HCT116 (cell line): ENCODE measurements at regions not wholly inside any gene's neighbourhood (a gene's known extent, or its start where the extent isn't known, plus 50 kb on each side); places are given as distances from the start of the nearest gene placed in this dataset.

Source experiments
- ATAC-seq: fragments of 200-7000 bp; cut with Tn5 transposase; 2 replicates; pipeline ENCODE4 v1.9.1; 2020; ENCODE audit warnings: mild to moderate bottlenecking, moderate library complexity
- BruUV-seq: library from RNA; stranded (reverse); fragments of 400-500 nt; replicated peaks from 2 replicates; lab custom pipeline; 2021; lab: Mats Ljungman, UMichigan
- CTCF ChIA-PET: fragments of 300-600 bp; sonication (Branson Sonifier 250); formaldehyde crosslinking; loops from one replicate; lab custom pipeline; 2021; ENCODE audit warnings: antibody characterized with exemption; lab: Charles Lee
- POLR2A ChIA-PET: fragments of 300-600, 350-600 bp; sonication (Branson Sonifier 250); formaldehyde crosslinking; loops from one replicate; lab custom pipeline; 2021; ENCODE audit warnings: antibody characterized with exemption; lab: Charles Lee
- RAD21 ChIA-PET, 2 experiments: fragments of 300-600 bp; sonication (Branson Sonifier 250); formaldehyde crosslinking; loops; one replicate each; lab custom pipeline; 2023; ENCODE audit warnings: low total read pairs in 2 of 2; ENCODE audit not compliant: uncharacterized antibody in 2 of 2, unreplicated experiment in 2 of 2, low non-redundant PET in 1 of 2; lab: Charles Lee
- DNase-seq: peaks from one replicate; pipeline ENCODE4 v3.0.0-alpha.2; 2010; ENCODE audit warnings: low read depth, low spot score
- H2AFZ ChIP-seq: fragments of 200-600 bp; shearing (Covaris generic), sonication (generic); 2 replicates; pipeline ENCODE4 v1.6.1; 2017; ENCODE audit warnings: low read depth, mixed run types, mixed read lengths, antibody characterized with exemption, low read length; ENCODE audit not compliant: poor library complexity, severe bottlenecking
- H3K27ac ChIP-seq: 2 replicates; pipeline ENCODE4 v1.5.1; 2012; ENCODE audit warnings: low read depth, low read length
- H3K27me3 ChIP-seq: fragments of 200-600 bp; sonication (generic); 2 replicates; pipeline ENCODE4 v1.6.1; 2016; ENCODE audit warnings: mixed run types, low read length, mixed read lengths; ENCODE audit not compliant: insufficient read depth
- H3K36me3 ChIP-seq, 2 experiments: fragments of 200-500 bp in 1 of 2; fragments of 200-600 bp in 1 of 2; sonication (Bioruptor generic) in 1 of 2; sonication (generic) in 1 of 2; 2 replicates each; pipeline versions ENCODE4 v1.5.1 to v1.6.1; 2014 to 2016; ENCODE audit warnings: low read length in 2 of 2, inconsistent platforms in 1 of 2, mixed read lengths in 1 of 2, mixed run types in 1 of 2; ENCODE audit not compliant: insufficient read depth in 2 of 2, control insufficient read depth in 1 of 2
- H3K4me1 ChIP-seq, 2 experiments: fragments of 200-600 bp in 1 of 2; sonication (generic) in 1 of 2; 2 replicates each; pipeline versions ENCODE4 v1.5.1 to v1.6.1; 2012 to 2017; ENCODE audit warnings: low read length in 2 of 2, inconsistent platforms in 1 of 2, mild to moderate bottlenecking in 1 of 2, mixed read lengths in 1 of 2, mixed run types in 1 of 2, moderate library complexity in 1 of 2; ENCODE audit not compliant: insufficient read depth in 2 of 2, control insufficient read depth in 1 of 2
- H3K4me2 ChIP-seq: fragments of 200-600 bp; sonication (generic); 2 replicates; pipeline ENCODE4 v1.6.1; 2017; ENCODE audit warnings: mixed run types, low read length, mixed read lengths
- H3K4me3 ChIP-seq, 2 experiments: fragments of 200-600 bp in 1 of 2; sonication (generic) in 1 of 2; replicated peaks in 1 of 2; 2 replicates each; pipeline ENCODE4 v1.5.1; 2011 to 2016; ENCODE audit warnings: low read length in 2 of 2, control low read depth in 1 of 2, low read depth in 1 of 2, mild to moderate bottlenecking in 1 of 2, mixed read lengths in 1 of 2, mixed run types in 1 of 2
- H3K79me2 ChIP-seq: fragments of 200-600 bp; sonication (generic); 2 replicates; pipeline ENCODE4 v1.6.1; 2017; ENCODE audit warnings: mild to moderate bottlenecking, mixed run types, low read length, moderate library complexity, mixed read lengths; ENCODE audit not compliant: insufficient read depth
- H3K9ac ChIP-seq: fragments of 200-600 bp; sonication (generic); 2 replicates; pipeline ENCODE4 v1.6.1; 2016; ENCODE audit warnings: low read length, mixed read lengths
- H3K9me2 ChIP-seq: fragments of 200-600 bp; sonication (generic), shearing (Covaris generic); 2 replicates; pipeline ENCODE4 v1.6.1; 2017; ENCODE audit warnings: mixed run types, mild to moderate bottlenecking, moderate library complexity; ENCODE audit not compliant: insufficient read depth
- H3K9me3 ChIP-seq, 2 experiments: fragments of 200-500 bp in 1 of 2; fragments of 200-600 bp in 1 of 2; sonication (Bioruptor generic) in 1 of 2; sonication (generic) in 1 of 2; 2 replicates each; pipeline ENCODE4 v1.6.1; 2014 to 2017; ENCODE audit warnings: low read length in 2 of 2, mixed read lengths in 2 of 2, inconsistent platforms in 1 of 2, low read depth in 1 of 2, mild to moderate bottlenecking in 1 of 2, mixed run types in 1 of 2, moderate library complexity in 1 of 2; ENCODE audit not compliant: control insufficient read depth in 1 of 2, insufficient read depth in 1 of 2
- H4K20me1 ChIP-seq: fragments of 200-600 bp; sonication (generic), shearing (Covaris generic); 2 replicates; pipeline ENCODE4 v1.6.1; 2017; ENCODE audit warnings: mixed run types, mild to moderate bottlenecking, moderate library complexity; ENCODE audit not compliant: insufficient read depth
- CEBPB ChIP-seq: IDR thresholded peaks from 2 replicates; pipeline ENCODE4 v1.6.1; 2012; ENCODE audit warnings: low read depth
- EGR1 ChIP-seq: IDR thresholded peaks from 2 replicates; pipeline ENCODE4 v1.6.1; 2012; ENCODE audit warnings: low read depth
- EZH2 ChIP-seq: fragments of 200-600 bp; sonication (generic); IDR thresholded peaks from 2 replicates; pipeline ENCODE4 v1.6.1; 2017; ENCODE audit warnings: antibody characterized with exemption, mixed run types
- EZH2phosphoT487 ChIP-seq: fragments of 200-600 bp; IDR thresholded peaks from 2 replicates; pipeline ENCODE4 v1.6.1; 2018; ENCODE audit warnings: antibody characterized with exemption, borderline replicate concordance
- FOSL1 ChIP-seq: IDR thresholded peaks from 2 replicates; pipeline ENCODE4 v1.6.1; 2012; ENCODE audit warnings: low read depth
- POLR2AphosphoS5 ChIP-seq: IDR thresholded peaks from 2 replicates; pipeline ENCODE4 v1.6.1; 2011; ENCODE audit warnings: mild to moderate bottlenecking, low read depth, low read length, moderate library complexity
- SIN3A ChIP-seq: IDR thresholded peaks from 2 replicates; pipeline ENCODE4 v1.6.1; 2012; ENCODE audit warnings: low read depth
- TCF7L2 ChIP-seq: IDR thresholded peaks from 2 replicates; pipeline ENCODE4 v1.7.0; 2011; ENCODE audit warnings: borderline replicate concordance, inconsistent platforms; ENCODE audit not compliant: insufficient read depth, insufficient read length; ENCODE audit errors: extremely low read depth
- YY1 ChIP-seq: IDR thresholded peaks from 2 replicates; pipeline ENCODE4 v1.6.1; 2011; ENCODE audit warnings: low read length, low read depth, moderate library complexity, mild to moderate bottlenecking; ENCODE audit not compliant: insufficient replicate concordance; ENCODE audit errors: extremely low read depth
- ZFX ChIP-seq: fragments of 450-650 bp; IDR thresholded peaks from 2 replicates; pipeline ENCODE4 v1.6.1; 2017
- ZNF274 ChIP-seq: fragments of 200-500 bp; sonication (Bioruptor generic); IDR thresholded peaks from 2 replicates; pipeline ENCODE4 v1.6.1; 2014; ENCODE audit warnings: mild to moderate bottlenecking, low read depth, low read length, inconsistent platforms
- intact Hi-C: fragments of 100-400 bp; cut with micrococcal nuclease; formaldehyde crosslinking; loops from 2 replicates; pipeline ENCODE4 v1.10.0; 2022
- TF ChIP-seq, protein P1 (sequence below), 3 experiments: fragments of 200-600 bp in 1 of 3; sonication (generic) in 1 of 3; IDR thresholded peaks in 2 of 3; conservative IDR thresholded peaks in 1 of 3; 2 replicates each; pipeline ENCODE4 v1.5.1; 2012 to 2017; ENCODE audit warnings: low read depth in 2 of 3, low read length in 2 of 3, antibody characterized with exemption in 1 of 3, borderline replicate concordance in 1 of 3, control low read depth in 1 of 3, mild to moderate bottlenecking in 1 of 3, mixed read lengths in 1 of 3, mixed run types in 1 of 3, moderate library complexity in 1 of 3; ENCODE audit not compliant: insufficient read depth in 1 of 3
- TF ChIP-seq, protein P2 (sequence below): IDR thresholded peaks from 2 replicates; pipeline ENCODE4 v1.6.1; 2011; ENCODE audit warnings: mild to moderate bottlenecking, low read length, moderate library complexity; ENCODE audit not compliant: insufficient replicate concordance; ENCODE audit errors: extremely low read depth
- TF ChIP-seq, protein P3 (sequence below): IDR thresholded peaks from 2 replicates; pipeline ENCODE4 v1.6.1; 2012

DNA sequence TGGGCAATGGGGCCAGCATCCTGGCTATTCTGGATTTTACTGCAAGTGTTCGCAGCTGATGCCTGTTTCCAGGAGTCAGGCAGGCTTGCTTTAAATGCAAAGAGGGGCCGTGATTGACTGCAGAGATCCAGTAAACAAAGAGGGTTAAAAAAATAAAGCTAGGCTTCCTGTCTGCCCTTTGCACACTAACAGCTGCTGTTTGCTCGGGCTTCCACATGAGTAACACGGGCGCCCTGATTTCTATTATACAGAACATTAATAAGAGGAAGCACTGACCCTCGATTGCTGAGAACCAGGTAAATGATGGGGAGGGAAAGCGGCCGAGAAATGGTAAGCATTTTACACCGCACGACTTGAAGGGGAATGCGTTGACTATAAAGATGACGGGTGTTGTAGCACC lies 254.2 kb upstream of the ZNF507 start (continued):
- TF ChIP-seq, protein P1, sequence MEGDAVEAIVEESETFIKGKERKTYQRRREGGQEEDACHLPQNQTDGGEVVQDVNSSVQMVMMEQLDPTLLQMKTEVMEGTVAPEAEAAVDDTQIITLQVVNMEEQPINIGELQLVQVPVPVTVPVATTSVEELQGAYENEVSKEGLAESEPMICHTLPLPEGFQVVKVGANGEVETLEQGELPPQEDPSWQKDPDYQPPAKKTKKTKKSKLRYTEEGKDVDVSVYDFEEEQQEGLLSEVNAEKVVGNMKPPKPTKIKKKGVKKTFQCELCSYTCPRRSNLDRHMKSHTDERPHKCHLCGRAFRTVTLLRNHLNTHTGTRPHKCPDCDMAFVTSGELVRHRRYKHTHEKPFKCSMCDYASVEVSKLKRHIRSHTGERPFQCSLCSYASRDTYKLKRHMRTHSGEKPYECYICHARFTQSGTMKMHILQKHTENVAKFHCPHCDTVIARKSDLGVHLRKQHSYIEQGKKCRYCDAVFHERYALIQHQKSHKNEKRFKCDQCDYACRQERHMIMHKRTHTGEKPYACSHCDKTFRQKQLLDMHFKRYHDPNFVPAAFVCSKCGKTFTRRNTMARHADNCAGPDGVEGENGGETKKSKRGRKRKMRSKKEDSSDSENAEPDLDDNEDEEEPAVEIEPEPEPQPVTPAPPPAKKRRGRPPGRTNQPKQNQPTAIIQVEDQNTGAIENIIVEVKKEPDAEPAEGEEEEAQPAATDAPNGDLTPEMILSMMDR (IDR thresholded peaks at IDR 0.05 in 2 of 3, conservative IDR thresholded peaks at IDR 0.05 in 1 of 3; ENCODE audit: borderline replicate concordance in 1 of 3, insufficient read depth in 1 of 3, low read depth in 2 of 3, low read length in 2 of 3): no peak
- TF ChIP-seq ZNF274: no peak
- TF ChIP-seq YY1: no peak
- no peak for TF ChIP-seq SIN3A
- no peak for TF ChIP-seq EGR1
- TF ChIP-seq ZFX: no peak

DNA sequence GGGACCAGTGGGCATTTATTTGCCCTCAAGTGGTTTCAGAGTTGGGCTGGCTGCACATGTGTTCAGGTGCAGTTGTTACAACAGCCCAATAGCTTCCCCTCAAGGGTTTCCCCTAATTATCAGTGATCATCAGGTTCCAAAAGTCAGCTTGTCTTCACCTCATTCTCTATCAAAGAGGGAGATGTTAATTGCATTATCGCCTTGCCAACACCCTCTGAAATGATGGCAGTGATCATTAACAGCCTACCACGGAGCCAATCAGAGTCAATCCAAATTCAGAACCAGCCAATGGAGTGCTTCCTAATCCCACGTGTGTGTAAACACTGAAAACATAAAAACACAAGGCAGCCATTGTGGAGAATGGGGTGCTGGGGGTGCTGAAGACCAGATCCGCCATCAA lies 248.4 kb upstream of the ZNF507 start:
- ChIA-PET CTCF (no interaction called here), RAD21 (no interaction called here), POLR2A (no interaction called here)
- Histone ChIP-seq H3K79me2 (no peaks in the 10 kb centered on the region), H3K4me3 (no peak overlapping the region), H3K9me3 (peaks cover 0 to 22% of the 10 kb centered on the region in 2 experiments; a peak in 2 of 4 replicates), H3K27ac (no peak overlapping the region), H2AFZ (no peak overlapping the region), H3K9ac (no peak overlapping the region), H3K4me2 (no peak overlapping the region), H3K36me3 (no peaks in the 10 kb centered on the region), H4K20me1 (no peaks in the 10 kb centered on the region), H3K9me2 (no peaks in the 10 kb centered on the region), H3K27me3 (no peaks in the 10 kb centered on the region), H3K4me1 (no peaks in the 10 kb centered on the region)
- BruUV-seq: no TSS peak
- DNase-seq (no peak), ATAC-seq (no peak)
- intact Hi-C loops: no loop called here
- TF ChIP-seq, protein P2, sequence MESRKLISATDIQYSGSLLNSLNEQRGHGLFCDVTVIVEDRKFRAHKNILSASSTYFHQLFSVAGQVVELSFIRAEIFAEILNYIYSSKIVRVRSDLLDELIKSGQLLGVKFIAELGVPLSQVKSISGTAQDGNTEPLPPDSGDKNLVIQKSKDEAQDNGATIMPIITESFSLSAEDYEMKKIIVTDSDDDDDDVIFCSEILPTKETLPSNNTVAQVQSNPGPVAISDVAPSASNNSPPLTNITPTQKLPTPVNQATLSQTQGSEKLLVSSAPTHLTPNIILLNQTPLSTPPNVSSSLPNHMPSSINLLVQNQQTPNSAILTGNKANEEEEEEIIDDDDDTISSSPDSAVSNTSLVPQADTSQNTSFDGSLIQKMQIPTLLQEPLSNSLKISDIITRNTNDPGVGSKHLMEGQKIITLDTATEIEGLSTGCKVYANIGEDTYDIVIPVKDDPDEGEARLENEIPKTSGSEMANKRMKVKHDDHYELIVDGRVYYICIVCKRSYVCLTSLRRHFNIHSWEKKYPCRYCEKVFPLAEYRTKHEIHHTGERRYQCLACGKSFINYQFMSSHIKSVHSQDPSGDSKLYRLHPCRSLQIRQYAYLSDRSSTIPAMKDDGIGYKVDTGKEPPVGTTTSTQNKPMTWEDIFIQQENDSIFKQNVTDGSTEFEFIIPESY: no peak
- TF ChIP-seq, protein P3, sequence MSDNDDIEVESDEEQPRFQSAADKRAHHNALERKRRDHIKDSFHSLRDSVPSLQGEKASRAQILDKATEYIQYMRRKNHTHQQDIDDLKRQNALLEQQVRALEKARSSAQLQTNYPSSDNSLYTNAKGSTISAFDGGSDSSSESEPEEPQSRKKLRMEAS: no peak
- TF ChIP-seq, protein P1 (IDR thresholded peaks at IDR 0.05 in 2 of 3, conservative IDR thresholded peaks at IDR 0.05 in 1 of 3; ENCODE audit: borderline replicate concordance in 1 of 3, insufficient read depth in 1 of 3, low read depth in 2 of 3, low read length in 2 of 3): no peak
- no peak for TF ChIP-seq SIN3A
- no peak for TF ChIP-seq EZH2phosphoT487
- no peak for TF ChIP-seq TCF7L2
- no peak for TF ChIP-seq FOSL1
- no peak for TF ChIP-seq POLR2AphosphoS5
- no peak for TF ChIP-seq EZH2
- no peak for TF ChIP-seq CEBPB
- no peak for TF ChIP-seq ZNF274
- no peak for TF ChIP-seq YY1
